ENCODE measurements at regions not wholly inside any gene's neighbourhood (a gene's known extent, or its start where the extent isn't known, plus 50 kb on each side); places are given as distances from the start of the nearest gene placed in this dataset.

GRCh38 chr1:191579019-191579418, 579.2 kb upstream of the RGS18 start:
- no peak for ATAC-seq

GRCh38 chr1:191582169-191582568, 576.1 kb upstream of the RGS18 start:
- TF ChIP-seq TOX (CRISPR knock-in tag; IDR thresholded peaks at IDR 0.05; ENCODE audit: borderline replicate concordance): no peak
- no peak for TF ChIP-seq ZFP3 (CRISPR knock-in tag; IDR thresholded peaks at IDR 0.05)
- TF ChIP-seq ZNF70 (CRISPR knock-in tag; IDR thresholded peaks at IDR 0.05): no peak
- TF ChIP-seq ISL1 (CRISPR knock-in tag; IDR thresholded peaks at IDR 0.05): no peak
- no peak for TF ChIP-seq ZNF8 (CRISPR knock-in tag; IDR thresholded peaks at IDR 0.05)
- no peak for TF ChIP-seq ZFP30 (CRISPR knock-in tag; IDR thresholded peaks at IDR 0.05)
- TF ChIP-seq, protein P1, sequence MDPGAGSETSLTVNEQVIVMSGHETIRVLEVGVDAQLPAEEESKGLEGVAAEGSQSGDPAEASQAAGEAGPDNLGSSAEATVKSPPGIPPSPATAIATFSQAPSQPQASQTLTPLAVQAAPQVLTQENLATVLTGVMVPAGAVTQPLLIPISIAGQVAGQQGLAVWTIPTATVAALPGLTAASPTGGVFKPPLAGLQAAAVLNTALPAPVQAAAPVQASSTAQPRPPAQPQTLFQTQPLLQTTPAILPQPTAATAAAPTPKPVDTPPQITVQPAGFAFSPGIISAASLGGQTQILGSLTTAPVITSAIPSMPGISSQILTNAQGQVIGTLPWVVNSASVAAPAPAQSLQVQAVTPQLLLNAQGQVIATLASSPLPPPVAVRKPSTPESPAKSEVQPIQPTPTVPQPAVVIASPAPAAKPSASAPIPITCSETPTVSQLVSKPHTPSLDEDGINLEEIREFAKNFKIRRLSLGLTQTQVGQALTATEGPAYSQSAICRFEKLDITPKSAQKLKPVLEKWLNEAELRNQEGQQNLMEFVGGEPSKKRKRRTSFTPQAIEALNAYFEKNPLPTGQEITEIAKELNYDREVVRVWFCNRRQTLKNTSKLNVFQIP (CRISPR knock-in tag; IDR thresholded peaks at IDR 0.05; ENCODE audit: borderline replicate concordance, low read depth): no peak
- no peak for TF ChIP-seq GLIS3 (CRISPR knock-in tag; IDR thresholded peaks at IDR 0.05)
- TF ChIP-seq ESRRG (CRISPR knock-in tag; IDR thresholded peaks at IDR 0.05): no peak
- TF ChIP-seq ARNTL (CRISPR knock-in tag; IDR thresholded peaks at IDR 0.05; ENCODE audit: borderline replicate concordance, low read depth): no peak
- TF ChIP-seq BACH2 (CRISPR knock-in tag; IDR thresholded peaks at IDR 0.05; ENCODE audit: borderline replicate concordance): no peak
- TF ChIP-seq, protein P2, sequence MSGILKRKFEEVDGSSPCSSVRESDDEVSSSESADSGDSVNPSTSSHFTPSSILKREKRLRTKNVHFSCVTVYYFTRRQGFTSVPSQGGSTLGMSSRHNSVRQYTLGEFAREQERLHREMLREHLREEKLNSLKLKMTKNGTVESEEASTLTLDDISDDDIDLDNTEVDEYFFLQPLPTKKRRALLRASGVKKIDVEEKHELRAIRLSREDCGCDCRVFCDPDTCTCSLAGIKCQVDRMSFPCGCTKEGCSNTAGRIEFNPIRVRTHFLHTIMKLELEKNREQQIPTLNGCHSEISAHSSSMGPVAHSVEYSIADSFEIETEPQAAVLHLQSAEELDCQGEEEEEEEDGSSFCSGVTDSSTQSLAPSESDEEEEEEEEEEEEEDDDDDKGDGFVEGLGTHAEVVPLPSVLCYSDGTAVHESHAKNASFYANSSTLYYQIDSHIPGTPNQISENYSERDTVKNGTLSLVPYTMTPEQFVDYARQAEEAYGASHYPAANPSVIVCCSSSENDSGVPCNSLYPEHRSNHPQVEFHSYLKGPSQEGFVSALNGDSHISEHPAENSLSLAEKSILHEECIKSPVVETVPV (CRISPR knock-in tag; IDR thresholded peaks at IDR 0.05): no peak
- no peak for TF ChIP-seq ZNF565 (CRISPR knock-in tag; conservative IDR thresholded peaks at IDR 0.05; ENCODE audit: low read depth)
- TF ChIP-seq ZC3H10 (CRISPR knock-in tag; IDR thresholded peaks at IDR 0.05): no peak
- TF ChIP-seq, protein P3, sequence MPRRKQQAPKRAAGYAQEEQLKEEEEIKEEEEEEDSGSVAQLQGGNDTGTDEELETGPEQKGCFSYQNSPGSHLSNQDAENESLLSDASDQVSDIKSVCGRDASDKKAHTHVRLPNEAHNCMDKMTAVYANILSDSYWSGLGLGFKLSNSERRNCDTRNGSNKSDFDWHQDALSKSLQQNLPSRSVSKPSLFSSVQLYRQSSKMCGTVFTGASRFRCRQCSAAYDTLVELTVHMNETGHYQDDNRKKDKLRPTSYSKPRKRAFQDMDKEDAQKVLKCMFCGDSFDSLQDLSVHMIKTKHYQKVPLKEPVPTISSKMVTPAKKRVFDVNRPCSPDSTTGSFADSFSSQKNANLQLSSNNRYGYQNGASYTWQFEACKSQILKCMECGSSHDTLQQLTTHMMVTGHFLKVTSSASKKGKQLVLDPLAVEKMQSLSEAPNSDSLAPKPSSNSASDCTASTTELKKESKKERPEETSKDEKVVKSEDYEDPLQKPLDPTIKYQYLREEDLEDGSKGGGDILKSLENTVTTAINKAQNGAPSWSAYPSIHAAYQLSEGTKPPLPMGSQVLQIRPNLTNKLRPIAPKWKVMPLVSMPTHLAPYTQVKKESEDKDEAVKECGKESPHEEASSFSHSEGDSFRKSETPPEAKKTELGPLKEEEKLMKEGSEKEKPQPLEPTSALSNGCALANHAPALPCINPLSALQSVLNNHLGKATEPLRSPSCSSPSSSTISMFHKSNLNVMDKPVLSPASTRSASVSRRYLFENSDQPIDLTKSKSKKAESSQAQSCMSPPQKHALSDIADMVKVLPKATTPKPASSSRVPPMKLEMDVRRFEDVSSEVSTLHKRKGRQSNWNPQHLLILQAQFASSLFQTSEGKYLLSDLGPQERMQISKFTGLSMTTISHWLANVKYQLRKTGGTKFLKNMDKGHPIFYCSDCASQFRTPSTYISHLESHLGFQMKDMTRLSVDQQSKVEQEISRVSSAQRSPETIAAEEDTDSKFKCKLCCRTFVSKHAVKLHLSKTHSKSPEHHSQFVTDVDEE (CRISPR knock-in tag; IDR thresholded peaks at IDR 0.05): no peak
- TF ChIP-seq PATZ1 (CRISPR knock-in tag; IDR thresholded peaks at IDR 0.05; ENCODE audit: borderline replicate concordance): no peak
- no peak for TF ChIP-seq RARB (CRISPR knock-in tag; IDR thresholded peaks at IDR 0.05)
- no peak for TF ChIP-seq PPARA (CRISPR knock-in tag; IDR thresholded peaks at IDR 0.05; ENCODE audit: borderline replicate concordance)
- no peak for TF ChIP-seq SNAI2 (CRISPR knock-in tag; IDR thresholded peaks at IDR 0.05)
- TF ChIP-seq OSR1 (CRISPR knock-in tag; IDR thresholded peaks at IDR 0.05): no peak
- no peak for ATAC-seq

More at GRCh38 chr1:191579019-191579418, 579.2 kb upstream of the RGS18 start:
- TF ChIP-seq ZNF70 (CRISPR knock-in tag; IDR thresholded peaks at IDR 0.05) (no peak), OSR1 (CRISPR knock-in tag; IDR thresholded peaks at IDR 0.05) (no peak), TCF4 (CRISPR knock-in tag; IDR thresholded peaks at IDR 0.05; ENCODE audit: borderline replicate concordance) (no peak), ZNF565 (CRISPR knock-in tag; conservative IDR thresholded peaks at IDR 0.05; ENCODE audit: low read depth) (no peak), ZC3H10 (CRISPR knock-in tag; IDR thresholded peaks at IDR 0.05) (no peak), TOX (CRISPR knock-in tag; IDR thresholded peaks at IDR 0.05; ENCODE audit: borderline replicate concordance) (no peak), GLIS3 (CRISPR knock-in tag; IDR thresholded peaks at IDR 0.05) (no peak), ZFP3 (CRISPR knock-in tag; IDR thresholded peaks at IDR 0.05) (no peak), CSDC2 (CRISPR knock-in tag; IDR thresholded peaks at IDR 0.05) (no peak), ZNF8 (CRISPR knock-in tag; IDR thresholded peaks at IDR 0.05) (no peak), RARB (CRISPR knock-in tag; IDR thresholded peaks at IDR 0.05) (no peak), ARNTL (CRISPR knock-in tag; IDR thresholded peaks at IDR 0.05; ENCODE audit: borderline replicate concordance, low read depth) (no peak), PPARA (CRISPR knock-in tag; IDR thresholded peaks at IDR 0.05; ENCODE audit: borderline replicate concordance) (no peak), ZFP30 (CRISPR knock-in tag; IDR thresholded peaks at IDR 0.05) (no peak)
- TF ChIP-seq, protein P4, sequence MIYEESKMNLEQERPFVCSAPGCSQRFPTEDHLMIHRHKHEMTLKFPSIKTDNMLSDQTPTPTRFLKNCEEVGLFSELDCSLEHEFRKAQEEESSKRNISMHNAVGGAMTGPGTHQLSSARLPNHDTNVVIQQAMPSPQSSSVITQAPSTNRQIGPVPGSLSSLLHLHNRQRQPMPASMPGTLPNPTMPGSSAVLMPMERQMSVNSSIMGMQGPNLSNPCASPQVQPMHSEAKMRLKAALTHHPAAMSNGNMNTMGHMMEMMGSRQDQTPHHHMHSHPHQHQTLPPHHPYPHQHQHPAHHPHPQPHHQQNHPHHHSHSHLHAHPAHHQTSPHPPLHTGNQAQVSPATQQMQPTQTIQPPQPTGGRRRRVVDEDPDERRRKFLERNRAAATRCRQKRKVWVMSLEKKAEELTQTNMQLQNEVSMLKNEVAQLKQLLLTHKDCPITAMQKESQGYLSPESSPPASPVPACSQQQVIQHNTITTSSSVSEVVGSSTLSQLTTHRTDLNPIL (CRISPR knock-in tag; IDR thresholded peaks at IDR 0.05; ENCODE audit: low read depth): no peak
- TF ChIP-seq, protein P1 (CRISPR knock-in tag; IDR thresholded peaks at IDR 0.05; ENCODE audit: borderline replicate concordance, low read depth): no peak

Measured in SK-N-SH treated with all-trans-retinoic acid at 6 μM for 48 hours (cell line).